NB4 (cell line): ENCODE measurements at regions not wholly inside any gene's neighbourhood (a gene's known extent, or its start where the extent isn't known, plus 50 kb on each side); places are given as distances from the start of the nearest gene placed in this dataset.

Experiments used
- DNase-seq: peaks from one replicate; pipeline ENCODE4 v3.0.0; 2010; ENCODE audit warnings: low read depth
- H3K4me3 ChIP-seq: one replicate; pipeline ENCODE4 v1.5.1; 2011; ENCODE audit warnings: mild to moderate bottlenecking, low read depth, low read length, moderate library complexity
- CTCF ChIP-seq: IDR thresholded peaks from one replicate; pipeline ENCODE4 v1.5.1; 2012; ENCODE audit warnings: low read depth, low read length
- MAX ChIP-seq: IDR thresholded peaks from 2 replicates; pipeline ENCODE4 v1.6.1; 2011; ENCODE audit warnings: low read depth, low read length
- MYC ChIP-seq: IDR thresholded peaks from 2 replicates; pipeline ENCODE4 v1.6.1; 2011; ENCODE audit warnings: low read depth, low read length
- POLR2A ChIP-seq: IDR thresholded peaks from 2 replicates; pipeline ENCODE4 v1.6.1; 2011; ENCODE audit warnings: mild to moderate bottlenecking; ENCODE audit not compliant: insufficient read length; ENCODE audit errors: extremely low read depth

- DNase-seq: no peak
- no peak overlapping the region for H3K4me3 ChIP-seq
- TF ChIP-seq MYC (no peak), CTCF (no peak), MAX (no peak), POLR2A (no peak)
These were observed 100.8 kb upstream of the PLPPR1 start for GRCh38 chr9:100927763-100928162.

- TF ChIP-seq MAX (no peak), MYC (no peak), CTCF (no peak), POLR2A (no peak)
- DNase-seq: no peak
- H3K4me3 ChIP-seq: no peak overlapping the region
These were observed 94.9 kb upstream of the PLPPR1 start for GRCh38 chr9:100933656-100934055.

- DNase-seq: no peak
- no peak overlapping the region for H3K4me3 ChIP-seq
- TF ChIP-seq POLR2A (no peak), CTCF (no peak), MAX (no peak), MYC (no peak)
These were observed 91.1 kb upstream of the PLPPR1 start for GRCh38 chr9:100937382-100937781.

GRCh38 chr9:100938507-100938906 is 90.0 kb upstream of the PLPPR1 start:
- H3K4me3 ChIP-seq: no peak overlapping the region
- TF ChIP-seq MYC (no peak), CTCF (no peak), MAX (no peak), POLR2A (no peak)
- no peak for DNase-seq

GRCh38 chr9:100939636-100940035 is 88.9 kb upstream of the PLPPR1 start:
- TF ChIP-seq POLR2A (no peak), CTCF (no peak), MYC (no peak), MAX (no peak)
- H3K4me3 ChIP-seq: no peak overlapping the region
- no peak for DNase-seq

- DNase-seq: no peak
- H3K4me3 ChIP-seq: no peak overlapping the region
- TF ChIP-seq CTCF (no peak), MYC (no peak), MAX (no peak), POLR2A (no peak)
These were observed 69.3 kb upstream of the PLPPR1 start for GRCh38 chr9:100959226-100959625.
